RPMI8226 (cell line): ENCODE measurements at regions not wholly inside any gene's neighbourhood (a gene's known extent, or its start where the extent isn't known, plus 50 kb on each side); places are given as distances from the start of the nearest gene placed in this dataset.

Experiments
- DNase-seq: peaks from one replicate; pipeline ENCODE4 v3.0.0-alpha.2; 2015

- DNase-seq: no peak
Observed at GRCh38 chr11:15779518-15779917, 576.8 kb downstream of the SOX6 start.

GRCh38 chr11:15780382-15780781 lies 576.0 kb downstream of the SOX6 start:
- no peak for DNase-seq

- DNase-seq: no peak
Observed at GRCh38 chr11:15780837-15781236, 575.5 kb downstream of the SOX6 start.

- DNase-seq: no peak
Observed at GRCh38 chr11:15783619-15784018, 572.7 kb downstream of the SOX6 start.

GRCh38 chr11:15793043-15793996 lies 563.0 kb downstream of the SOX6 start:
- DNase-seq: no peak

GRCh38 chr11:15794361-15795150 lies 561.8 kb downstream of the SOX6 start:
- no peak for DNase-seq

GRCh38 chr11:15795378-15795777 lies 561.0 kb downstream of the SOX6 start:
- DNase-seq: no peak

GRCh38 chr11:15800111-15800800 lies 556.1 kb downstream of the SOX6 start:
- DNase-seq: peak; percentile 36

- DNase-seq: no peak
Observed at GRCh38 chr11:15801126-15801525, 555.2 kb downstream of the SOX6 start.

GRCh38 chr11:15801616-15802015 lies 554.7 kb downstream of the SOX6 start:
- no peak for DNase-seq

GRCh38 chr11:15805726-15806125 lies 550.6 kb downstream of the SOX6 start:
- DNase-seq: no peak

- DNase-seq: no peak
Observed at GRCh38 chr11:15806217-15806616, 550.1 kb downstream of the SOX6 start.

GRCh38 chr11:15807827-15808226 lies 548.5 kb downstream of the SOX6 start:
- DNase-seq: no peak

- DNase-seq: no peak
Observed at GRCh38 chr11:15810082-15810481, 546.3 kb downstream of the SOX6 start.

GRCh38 chr11:15810525-15810924 lies 545.8 kb downstream of the SOX6 start:
- DNase-seq: no peak

- no peak for DNase-seq
Observed at GRCh38 chr11:15815246-15816195, 540.8 kb downstream of the SOX6 start.

GRCh38 chr11:15816260-15816871 lies 540.0 kb downstream of the SOX6 start:
- DNase-seq: no peak

- DNase-seq: no peak
Observed at GRCh38 chr11:15817001-15817400, 539.3 kb downstream of the SOX6 start.

GRCh38 chr11:15818132-15818842 lies 538.1 kb downstream of the SOX6 start:
- DNase-seq: no peak

- DNase-seq: peak; percentile 46
Observed at GRCh38 chr11:15819679-15820286, 536.6 kb downstream of the SOX6 start.
